BE2C (cell line): ENCODE measurements at regions not wholly inside any gene's neighbourhood (a gene's known extent, or its start where the extent isn't known, plus 50 kb on each side); places are given as distances from the start of the nearest gene placed in this dataset.

Experiments
- DNase-seq: peaks from one replicate; pipeline ENCODE4 v3.0.0-alpha.2; 2020
- H3K27me3 ChIP-seq: fragments of 250-450 bp; sonication (Bioruptor Pico); 2 replicates; pipeline ENCODE4 v1.5.1; 2020; ENCODE audit warnings: mild to moderate bottlenecking
- H3K36me3 ChIP-seq: fragments of 250-450 bp; sonication (Bioruptor Pico); 2 replicates; pipeline ENCODE4 v1.5.1; 2020; ENCODE audit warnings: mild to moderate bottlenecking
- H3K4me1 ChIP-seq: fragments of 250-450 bp; sonication (Bioruptor Pico); 2 replicates; pipeline ENCODE4 v1.5.1; 2020
- H3K4me3 ChIP-seq: 2 replicates; pipeline ENCODE4 v1.5.1; 2011; ENCODE audit warnings: low read depth, low read length
- H3K9me3 ChIP-seq: fragments of 250-450 bp; sonication (Bioruptor Pico); 2 replicates; pipeline ENCODE4 v1.5.1; 2020
- CTCF ChIP-seq: IDR thresholded peaks from 2 replicates; pipeline ENCODE4 v1.5.1; 2012; ENCODE audit warnings: mild to moderate bottlenecking, low read depth, low read length

- Histone ChIP-seq H3K9me3 (no peaks in the 10 kb centered on the region), H3K4me3 (no peak overlapping the region), H3K36me3 (no peaks in the 10 kb centered on the region), H3K27me3 (no peaks in the 10 kb centered on the region), H3K4me1 (no peaks in the 10 kb centered on the region)
- DNase-seq, result no peak
- no peak for TF ChIP-seq CTCF
Observed at GRCh38 chr9:80932181-80932580, 757.2 kb downstream of the TLE1 start.

- Histone ChIP-seq H3K4me3 (no peak overlapping the region), H3K9me3 (no peaks in the 10 kb centered on the region)
Observed at GRCh38 chr9:80931163-80931562, 758.2 kb downstream of the TLE1 start.

GRCh38 chr9:80928697-80929096, 760.6 kb downstream of the TLE1 start:
- DNase-seq, result no peak
- no peak for TF ChIP-seq CTCF

More at GRCh38 chr9:80931163-80931562, 758.2 kb downstream of the TLE1 start:
- TF ChIP-seq CTCF, result no peak
- H3K27me3 ChIP-seq, result no peaks in the 10 kb centered on the region
- peak; percentile 43 for DNase-seq
- no peaks in the 10 kb centered on the region for H3K36me3 ChIP-seq
- no peaks in the 10 kb centered on the region for H3K4me1 ChIP-seq

GRCh38 chr9:80926611-80927010, 762.7 kb downstream of the TLE1 start:
- no peak for TF ChIP-seq CTCF
- Histone ChIP-seq H3K4me1 (no peaks in the 10 kb centered on the region), H3K36me3 (no peaks in the 10 kb centered on the region), H3K27me3 (no peaks in the 10 kb centered on the region), H3K9me3 (no peaks in the 10 kb centered on the region), H3K4me3 (no peak overlapping the region)
- DNase-seq, result no peak

More at GRCh38 chr9:80928697-80929096, 760.6 kb downstream of the TLE1 start:
- Histone ChIP-seq H3K36me3 (no peaks in the 10 kb centered on the region), H3K27me3 (no peaks in the 10 kb centered on the region), H3K4me1 (no peaks in the 10 kb centered on the region), H3K9me3 (no peaks in the 10 kb centered on the region), H3K4me3 (no peak overlapping the region)

- no peaks in the 10 kb centered on the region for H3K36me3 ChIP-seq
- no peak for TF ChIP-seq CTCF
- DNase-seq, result no peak
- no peaks in the 10 kb centered on the region for H3K9me3 ChIP-seq
- H3K4me3 ChIP-seq, result no peak overlapping the region
- no peaks in the 10 kb centered on the region for H3K27me3 ChIP-seq
- H3K4me1 ChIP-seq, result no peaks in the 10 kb centered on the region
Observed at GRCh38 chr9:80922544-80922943, 766.8 kb downstream of the TLE1 start.

GRCh38 chr9:80906728-80907127, 782.6 kb downstream of the TLE1 start:
- TF ChIP-seq CTCF, result no peak
- DNase-seq, result no peak

More at GRCh38 chr9:80906728-80907127, 782.6 kb downstream of the TLE1 start:
- Histone ChIP-seq H3K4me1 (no peaks in the 10 kb centered on the region; the same call in 1 of the 2 replicates), H3K36me3 (no peaks in the 10 kb centered on the region), H3K9me3 (no peaks in the 10 kb centered on the region), H3K4me3 (no peak overlapping the region), H3K27me3 (no peaks in the 10 kb centered on the region)
